ENCODE measurements at regions not wholly inside any gene's neighbourhood (a gene's known extent, or its start where the extent isn't known, plus 50 kb on each side); places are given as distances from the start of the nearest gene placed in this dataset.

DNA sequence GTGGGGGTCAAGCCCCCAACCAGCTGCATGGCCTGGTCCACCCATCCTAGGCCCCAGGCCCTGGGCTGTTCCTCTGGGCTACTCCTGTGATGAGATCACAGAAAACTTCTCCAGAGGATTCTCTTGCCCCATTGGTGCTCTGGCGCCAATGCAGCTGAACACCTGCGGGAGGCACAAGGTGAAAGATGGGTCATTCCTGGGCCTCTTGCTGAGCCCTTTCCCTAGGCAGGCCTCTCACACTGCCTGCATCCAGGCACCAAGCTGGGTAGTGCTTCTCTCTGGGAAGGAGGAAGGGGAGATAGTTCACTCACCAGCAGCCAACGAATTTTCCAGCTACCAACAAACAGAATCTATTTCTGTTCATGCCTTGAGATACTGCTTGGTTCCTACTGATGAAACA is 142.1 kb downstream of the PXDC1 start:
- 59% methylated on average over 3 of the region's 3 CpGs for WGBS (ENCODE audit: low lambda C conversion rate)
- peaks cover 14% of the 10 kb centered on the region for H3K27me3 ChIP-seq (ENCODE audit: insufficient read depth)
- no peaks in the 10 kb centered on the region for H4K20me1 ChIP-seq (ENCODE audit: insufficient read depth)
- H3K79me2 ChIP-seq (ENCODE audit: insufficient read depth): no peaks in the 10 kb centered on the region
- H3K4me3 ChIP-seq (ENCODE audit: low read depth in 2 of 2, low read length in 1 of 2): no peak overlapping the region
- DNase-seq: no peak
- no peaks in the 10 kb centered on the region; a peak in 1 of 4 replicates for H3K4me1 ChIP-seq (ENCODE audit: control insufficient read depth in 1 of 2, insufficient read depth in 2 of 2, low read depth in 1 of 2, low read length in 1 of 2)
- H3F3A ChIP-seq (replicated peaks; ENCODE audit: insufficient read depth): no peaks in the 10 kb centered on the region
- no peaks in the 10 kb centered on the region for H3K9me2 ChIP-seq
- H3K9me3 ChIP-seq: no peaks in the 10 kb centered on the region
- CTCF ChIA-PET: interaction anchor here (1.2 kb wide), 1 partner anchor 123 kb away, joined by 3 read pairs; no protein-coding TSS in a partner anchor
- no peak for TF ChIP-seq JUND (IDR thresholded peaks at IDR 0.05)
- no peaks in the 10 kb centered on the region for H3K36me3 ChIP-seq (replicated peaks in 1 of 2; ENCODE audit: control insufficient read depth in 1 of 2, insufficient read depth in 2 of 2, low read length in 1 of 2)
- H3K9ac ChIP-seq: no peak overlapping the region
- no peak overlapping the region for H3K4me2 ChIP-seq
- H2AFZ ChIP-seq (ENCODE audit: low read depth): no peak overlapping the region
- POLR2A ChIA-PET: no interaction called here
- H3K27ac ChIP-seq (ENCODE audit: low read depth in 2 of 2, low read length in 1 of 2): no peak overlapping the region

DNA sequence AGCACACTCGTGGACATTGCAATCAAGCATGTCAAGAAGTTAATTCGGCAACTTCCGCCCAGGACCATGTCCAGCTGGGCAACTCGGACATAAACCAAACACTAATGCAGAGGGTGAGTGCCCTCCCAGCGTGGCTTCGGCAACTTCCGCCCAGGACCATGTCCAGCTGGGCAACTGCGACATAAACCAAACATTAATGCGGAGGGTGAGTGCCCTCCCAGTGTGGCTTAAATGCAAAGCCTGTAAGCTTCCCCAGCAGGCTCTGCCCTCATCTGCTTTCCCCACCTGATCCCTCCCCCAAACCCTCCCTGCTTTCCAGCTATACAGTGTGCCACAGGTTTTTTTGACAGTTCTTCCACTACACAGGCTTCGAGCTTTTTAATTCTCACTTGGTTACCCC is 143.4 kb downstream of the PXDC1 start:
- ChIA-PET CTCF (no interaction called here), POLR2A (no interaction called here)
- TF ChIP-seq SMC3 (IDR thresholded peaks at IDR 0.05; ENCODE audit: low read depth, low read length): no peak
- no peak for TF ChIP-seq RXRA (IDR thresholded peaks at IDR 0.05; ENCODE audit: borderline replicate concordance, low read depth)
- TF ChIP-seq RFX5 (IDR thresholded peaks at IDR 0.05; ENCODE audit: low read length): no peak
- no peak for TF ChIP-seq TCF12 (IDR thresholded peaks at IDR 0.05)
- no peak for TF ChIP-seq POLR2AphosphoS5 (IDR thresholded peaks at IDR 0.05; ENCODE audit: low read depth, low read length)
- no peak for TF ChIP-seq RAD21 (IDR thresholded peaks at IDR 0.05; ENCODE audit: low read length)
- TF ChIP-seq, protein P1, sequence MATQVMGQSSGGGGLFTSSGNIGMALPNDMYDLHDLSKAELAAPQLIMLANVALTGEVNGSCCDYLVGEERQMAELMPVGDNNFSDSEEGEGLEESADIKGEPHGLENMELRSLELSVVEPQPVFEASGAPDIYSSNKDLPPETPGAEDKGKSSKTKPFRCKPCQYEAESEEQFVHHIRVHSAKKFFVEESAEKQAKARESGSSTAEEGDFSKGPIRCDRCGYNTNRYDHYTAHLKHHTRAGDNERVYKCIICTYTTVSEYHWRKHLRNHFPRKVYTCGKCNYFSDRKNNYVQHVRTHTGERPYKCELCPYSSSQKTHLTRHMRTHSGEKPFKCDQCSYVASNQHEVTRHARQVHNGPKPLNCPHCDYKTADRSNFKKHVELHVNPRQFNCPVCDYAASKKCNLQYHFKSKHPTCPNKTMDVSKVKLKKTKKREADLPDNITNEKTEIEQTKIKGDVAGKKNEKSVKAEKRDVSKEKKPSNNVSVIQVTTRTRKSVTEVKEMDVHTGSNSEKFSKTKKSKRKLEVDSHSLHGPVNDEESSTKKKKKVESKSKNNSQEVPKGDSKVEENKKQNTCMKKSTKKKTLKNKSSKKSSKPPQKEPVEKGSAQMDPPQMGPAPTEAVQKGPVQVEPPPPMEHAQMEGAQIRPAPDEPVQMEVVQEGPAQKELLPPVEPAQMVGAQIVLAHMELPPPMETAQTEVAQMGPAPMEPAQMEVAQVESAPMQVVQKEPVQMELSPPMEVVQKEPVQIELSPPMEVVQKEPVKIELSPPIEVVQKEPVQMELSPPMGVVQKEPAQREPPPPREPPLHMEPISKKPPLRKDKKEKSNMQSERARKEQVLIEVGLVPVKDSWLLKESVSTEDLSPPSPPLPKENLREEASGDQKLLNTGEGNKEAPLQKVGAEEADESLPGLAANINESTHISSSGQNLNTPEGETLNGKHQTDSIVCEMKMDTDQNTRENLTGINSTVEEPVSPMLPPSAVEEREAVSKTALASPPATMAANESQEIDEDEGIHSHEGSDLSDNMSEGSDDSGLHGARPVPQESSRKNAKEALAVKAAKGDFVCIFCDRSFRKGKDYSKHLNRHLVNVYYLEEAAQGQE (IDR thresholded peaks at IDR 0.05; ENCODE audit: low read depth, low read length): no peak
- no peak for TF ChIP-seq MXI1 (IDR thresholded peaks at IDR 0.05; ENCODE audit: low read depth, low read length)
- TF ChIP-seq EZH2phosphoT487 (IDR thresholded peaks at IDR 0.05; ENCODE audit: borderline replicate concordance, low read depth): no peak
- TF ChIP-seq, protein P2, sequence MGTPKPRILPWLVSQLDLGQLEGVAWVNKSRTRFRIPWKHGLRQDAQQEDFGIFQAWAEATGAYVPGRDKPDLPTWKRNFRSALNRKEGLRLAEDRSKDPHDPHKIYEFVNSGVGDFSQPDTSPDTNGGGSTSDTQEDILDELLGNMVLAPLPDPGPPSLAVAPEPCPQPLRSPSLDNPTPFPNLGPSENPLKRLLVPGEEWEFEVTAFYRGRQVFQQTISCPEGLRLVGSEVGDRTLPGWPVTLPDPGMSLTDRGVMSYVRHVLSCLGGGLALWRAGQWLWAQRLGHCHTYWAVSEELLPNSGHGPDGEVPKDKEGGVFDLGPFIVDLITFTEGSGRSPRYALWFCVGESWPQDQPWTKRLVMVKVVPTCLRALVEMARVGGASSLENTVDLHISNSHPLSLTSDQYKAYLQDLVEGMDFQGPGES (IDR thresholded peaks at IDR 0.05; ENCODE audit: low read depth, low read length): no peak
- TF ChIP-seq, protein P3, sequence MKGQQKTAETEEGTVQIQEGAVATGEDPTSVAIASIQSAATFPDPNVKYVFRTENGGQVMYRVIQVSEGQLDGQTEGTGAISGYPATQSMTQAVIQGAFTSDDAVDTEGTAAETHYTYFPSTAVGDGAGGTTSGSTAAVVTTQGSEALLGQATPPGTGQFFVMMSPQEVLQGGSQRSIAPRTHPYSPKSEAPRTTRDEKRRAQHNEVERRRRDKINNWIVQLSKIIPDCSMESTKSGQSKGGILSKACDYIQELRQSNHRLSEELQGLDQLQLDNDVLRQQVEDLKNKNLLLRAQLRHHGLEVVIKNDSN (IDR thresholded peaks at IDR 0.05; ENCODE audit: borderline replicate concordance, low read depth): no peak
- no peak for TF ChIP-seq SIN3A (IDR thresholded peaks at IDR 0.05; ENCODE audit: borderline replicate concordance, low read depth, low read length)
- Histone ChIP-seq H3K4me2 (no peak overlapping the region), H3K4me1 (ENCODE audit: control insufficient read depth in 1 of 2, insufficient read depth in 2 of 2, low read depth in 1 of 2, low read length in 1 of 2) (no peaks in the 10 kb centered on the region; a peak in 1 of 4 replicates), H3K9me3 (no peaks in the 10 kb centered on the region), H3K27ac (ENCODE audit: low read depth in 2 of 2, low read length in 1 of 2) (no peak overlapping the region), H3K4me3 (ENCODE audit: low read depth in 2 of 2, low read length in 1 of 2) (no peak overlapping the region), H3K9ac (no peak overlapping the region), H3K9me2 (no peaks in the 10 kb centered on the region), H3K27me3 (ENCODE audit: insufficient read depth) (peaks cover 14% of the 10 kb centered on the region), H3F3A (replicated peaks; ENCODE audit: insufficient read depth) (no peaks in the 10 kb centered on the region), H3K36me3 (replicated peaks in 1 of 2; ENCODE audit: control insufficient read depth in 1 of 2, insufficient read depth in 2 of 2, low read length in 1 of 2) (no peaks in the 10 kb centered on the region), H4K20me1 (ENCODE audit: insufficient read depth) (no peaks in the 10 kb centered on the region), H2AFZ (ENCODE audit: low read depth) (no peak overlapping the region), H3K79me2 (ENCODE audit: insufficient read depth) (no peaks in the 10 kb centered on the region)
- DNase-seq: no peak
- WGBS (ENCODE audit: low lambda C conversion rate): 35% methylated on average over 10 of the region's 10 CpGs

All from SK-N-SH (cell line).